Keratinocyte (primary cell): ENCODE measurements at regions not wholly inside any gene's neighbourhood (a gene's known extent, or its start where the extent isn't known, plus 50 kb on each side); places are given as distances from the start of the nearest gene placed in this dataset.

Experiments used
- DNase-seq: peaks from one replicate; pipeline ENCODE4 v3.0.0-alpha.2; 2011; ENCODE audit warnings: low read depth, missing footprints, low spot score
- FAIRE-seq: peaks from 2 replicates; lab custom pipeline; 2011; peaks lifted over from hg19 to GRCh38; lab: Jason Lieb, UNC
- H2AFZ ChIP-seq: 2 replicates; pipeline ENCODE4 v1.6.0; 2012; ENCODE audit warnings: low read length, control low read depth, inconsistent platforms; ENCODE audit not compliant: control insufficient read depth
- H3K27ac ChIP-seq: 2 replicates; pipeline ENCODE4 v1.5.1; 2011; ENCODE audit warnings: low read length; ENCODE audit not compliant: control insufficient read depth, insufficient read depth
- H3K27me3 ChIP-seq: 3 replicates; pipeline ENCODE4 v1.6.0; 2011; ENCODE audit warnings: low read length; ENCODE audit not compliant: control insufficient read depth, insufficient read depth; ENCODE audit errors: extremely low read depth
- H3K36me3 ChIP-seq, 2 experiments: 2 replicates in 1 of 2; 3 replicates in 1 of 2; pipeline ENCODE4 v1.5.1; 2011; ENCODE audit warnings: low read length in 2 of 2, mild to moderate bottlenecking in 1 of 2; ENCODE audit not compliant: control insufficient read depth in 2 of 2, insufficient read depth in 2 of 2; ENCODE audit errors: extremely low read depth in 1 of 2
- H3K4me1 ChIP-seq: 3 replicates; pipeline ENCODE4 v1.5.1; 2011; ENCODE audit warnings: low read length; ENCODE audit not compliant: control insufficient read depth, insufficient read depth; ENCODE audit errors: extremely low read depth
- H3K4me2 ChIP-seq: 3 replicates; pipeline ENCODE4 v1.6.0; 2011; ENCODE audit warnings: low read depth, low read length; ENCODE audit not compliant: control insufficient read depth, insufficient read depth; ENCODE audit errors: extremely low read depth
- H3K4me3 ChIP-seq, 3 experiments: fragments of 200-600 bp in 1 of 3; sonication (generic) in 1 of 3; 2 replicates in 2 of 3; 3 replicates in 1 of 3; pipeline ENCODE4 v1.5.1; 2011 to 2016; ENCODE audit warnings: low read length in 3 of 3, mild to moderate bottlenecking in 3 of 3, control low read depth in 2 of 3, inconsistent platforms in 1 of 3, low read depth in 1 of 3, mixed read lengths in 1 of 3, mixed run types in 1 of 3, moderate library complexity in 1 of 3; ENCODE audit not compliant: control insufficient read depth in 2 of 3, insufficient read depth in 2 of 3; ENCODE audit errors: extremely low read depth in 1 of 3
- H3K79me2 ChIP-seq: 2 replicates; pipeline ENCODE4 v1.6.0; 2012; ENCODE audit warnings: low read length; ENCODE audit not compliant: control insufficient read depth, insufficient read depth
- H3K9ac ChIP-seq: 3 replicates; pipeline ENCODE4 v1.6.0; 2011; ENCODE audit warnings: low read length; ENCODE audit not compliant: control insufficient read depth, insufficient read depth; ENCODE audit errors: extremely low read depth
- H3K9me1 ChIP-seq: 3 replicates; pipeline ENCODE4 v1.6.0; 2011; ENCODE audit warnings: low read length; ENCODE audit not compliant: control insufficient read depth, insufficient read depth; ENCODE audit errors: extremely low read depth
- H3K9me3 ChIP-seq: 2 replicates; pipeline ENCODE4 v1.5.1; 2012; ENCODE audit warnings: low read depth, low read length; ENCODE audit not compliant: control insufficient read depth
- H4K20me1 ChIP-seq: 3 replicates; pipeline ENCODE4 v1.6.0; 2011; ENCODE audit warnings: low read length; ENCODE audit not compliant: control insufficient read depth, insufficient read depth; ENCODE audit errors: extremely low read depth
- CTCF ChIP-seq, 3 experiments: IDR thresholded peaks in 1 of 3; conservative IDR thresholded peaks in 1 of 3; optimal IDR thresholded peaks in 1 of 3; 2 replicates in 2 of 3; 3 replicates in 1 of 3; pipeline versions ENCODE3 to v1.5.1; 2011; ENCODE audit warnings: low read length in 3 of 3, mild to moderate bottlenecking in 3 of 3, moderate library complexity in 2 of 3, control low read depth in 1 of 3, inconsistent platforms in 1 of 3; ENCODE audit not compliant: insufficient read depth in 2 of 3; ENCODE audit errors: extremely low read depth in 1 of 3
- EZH2 ChIP-seq: IDR thresholded peaks from one replicate; pipeline ENCODE4 v1.6.1; 2012; ENCODE audit warnings: inconsistent platforms, mild to moderate bottlenecking, low read length, moderate library complexity
- dilution Hi-C: fragments of 300-500 bp; cut with MboI; formaldehyde crosslinking; loops from one replicate; pipeline ENCODE4 v1.7.0; 2020; ENCODE audit warnings: low sequenced_read_pairs; ENCODE audit not compliant: extremely low pct_ligation_motif_present

GRCh38 chr1:106700211-106700610, 356.3 kb upstream of the PRMT6 start:
- H3K27ac ChIP-seq, result no peak overlapping the region
- no peaks in the 10 kb centered on the region for H3K4me1 ChIP-seq
- H3K4me3 ChIP-seq, result no peak overlapping the region
- H3K79me2 ChIP-seq, result no peaks in the 10 kb centered on the region
- no peaks in the 10 kb centered on the region for H3K36me3 ChIP-seq
- TF ChIP-seq EZH2, result no peak
- TF ChIP-seq CTCF (optimal IDR thresholded peaks at IDR 0.05 in 1 of 3, IDR thresholded peaks at IDR 0.05 in 1 of 3, conservative IDR thresholded peaks at IDR 0.05 in 1 of 3; ENCODE audit: extremely low read depth in 1 of 3, insufficient read depth in 2 of 3, low read length in 3 of 3), result no peak
- dilution Hi-C loops, result no loop called here
- H4K20me1 ChIP-seq, result no peaks in the 10 kb centered on the region
- no peaks in the 10 kb centered on the region for H3K9me3 ChIP-seq
- no peaks in the 10 kb centered on the region for H3K27me3 ChIP-seq
- H2AFZ ChIP-seq, result no peak overlapping the region
- FAIRE-seq, result no peak
- no peak overlapping the region for H3K9ac ChIP-seq
- no peaks in the 10 kb centered on the region for H3K9me1 ChIP-seq
- H3K4me2 ChIP-seq, result no peak overlapping the region
- DNase-seq, result no peak

GRCh38 chr1:106705971-106706370, 350.5 kb upstream of the PRMT6 start:
- Histone ChIP-seq H3K4me3 (no peak overlapping the region), H3K9me1 (no peaks in the 10 kb centered on the region), H3K4me2 (no peak overlapping the region), H3K4me1 (no peaks in the 10 kb centered on the region), H3K9ac (no peak overlapping the region), H3K9me3 (no peaks in the 10 kb centered on the region), H2AFZ (no peak overlapping the region), H3K36me3 (no peaks in the 10 kb centered on the region), H4K20me1 (no peaks in the 10 kb centered on the region), H3K27me3 (no peaks in the 10 kb centered on the region), H3K79me2 (no peaks in the 10 kb centered on the region), H3K27ac (no peak overlapping the region)
- FAIRE-seq (no peak), DNase-seq (no peak)
- no peak for TF ChIP-seq CTCF (optimal IDR thresholded peaks at IDR 0.05 in 1 of 3, IDR thresholded peaks at IDR 0.05 in 1 of 3, conservative IDR thresholded peaks at IDR 0.05 in 1 of 3; ENCODE audit: extremely low read depth in 1 of 3, insufficient read depth in 2 of 3, low read length in 3 of 3)
- dilution Hi-C loops, result no loop called here
